ENCODE measurements at regions not wholly inside any gene's neighbourhood (a gene's known extent, or its start where the extent isn't known, plus 50 kb on each side); places are given as distances from the start of the nearest gene placed in this dataset.

DNA sequence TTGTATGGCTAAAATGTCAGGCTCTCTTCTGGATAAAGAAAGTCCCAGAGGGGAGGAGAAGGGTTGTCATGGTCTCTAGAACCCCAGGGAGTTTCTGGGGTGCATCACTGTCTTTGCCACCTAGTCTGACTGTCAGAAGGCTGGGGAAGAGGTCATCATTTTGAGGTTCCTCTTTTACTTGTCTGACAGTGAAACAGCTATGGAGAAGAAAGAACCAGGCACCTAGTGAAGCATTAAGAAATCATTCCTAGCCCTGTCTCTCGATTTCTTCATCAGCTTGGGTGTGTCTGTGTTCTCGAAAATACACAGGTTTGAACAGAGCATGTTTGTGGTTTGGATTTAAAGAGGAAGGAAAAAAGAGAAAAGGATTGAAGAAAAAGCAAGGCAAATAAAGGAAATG is 158.7 kb upstream of the LRIG3 start:
- no peak for TF ChIP-seq EZH2 (IDR thresholded peaks at IDR 0.05; ENCODE audit: borderline replicate concordance, insufficient read depth, low read depth, low read length, poor library complexity, severe bottlenecking)
- TF ChIP-seq, protein P1, sequence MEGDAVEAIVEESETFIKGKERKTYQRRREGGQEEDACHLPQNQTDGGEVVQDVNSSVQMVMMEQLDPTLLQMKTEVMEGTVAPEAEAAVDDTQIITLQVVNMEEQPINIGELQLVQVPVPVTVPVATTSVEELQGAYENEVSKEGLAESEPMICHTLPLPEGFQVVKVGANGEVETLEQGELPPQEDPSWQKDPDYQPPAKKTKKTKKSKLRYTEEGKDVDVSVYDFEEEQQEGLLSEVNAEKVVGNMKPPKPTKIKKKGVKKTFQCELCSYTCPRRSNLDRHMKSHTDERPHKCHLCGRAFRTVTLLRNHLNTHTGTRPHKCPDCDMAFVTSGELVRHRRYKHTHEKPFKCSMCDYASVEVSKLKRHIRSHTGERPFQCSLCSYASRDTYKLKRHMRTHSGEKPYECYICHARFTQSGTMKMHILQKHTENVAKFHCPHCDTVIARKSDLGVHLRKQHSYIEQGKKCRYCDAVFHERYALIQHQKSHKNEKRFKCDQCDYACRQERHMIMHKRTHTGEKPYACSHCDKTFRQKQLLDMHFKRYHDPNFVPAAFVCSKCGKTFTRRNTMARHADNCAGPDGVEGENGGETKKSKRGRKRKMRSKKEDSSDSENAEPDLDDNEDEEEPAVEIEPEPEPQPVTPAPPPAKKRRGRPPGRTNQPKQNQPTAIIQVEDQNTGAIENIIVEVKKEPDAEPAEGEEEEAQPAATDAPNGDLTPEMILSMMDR (IDR thresholded peaks at IDR 0.05), result no peak

All from B cell (primary cell).